Hindlimb muscle (tissue), 1 donor: ENCODE measurements at regions not wholly inside any gene's neighbourhood (a gene's known extent, or its start where the extent isn't known, plus 50 kb on each side); places are given as distances from the start of the nearest gene placed in this dataset.

Experiments used
- DNase-seq: peaks from one replicate; pipeline ENCODE4 v3.0.0-alpha.2; 2013

- DNase-seq: no peak
Measured at GRCh38 chr13:74647991-74648390, 513.8 kb upstream of the KLF12 start.

- no peak for DNase-seq
Measured at GRCh38 chr13:74647211-74647610, 513.0 kb upstream of the KLF12 start.

GRCh38 chr13:74646091-74646490, 511.9 kb upstream of the KLF12 start:
- peak; percentile 64 for DNase-seq

GRCh38 chr13:74645586-74645985, 511.4 kb upstream of the KLF12 start:
- peak; percentile 50 for DNase-seq

- DNase-seq: peak; percentile 49
Measured at GRCh38 chr13:74644229-74644628, 510.0 kb upstream of the KLF12 start.

GRCh38 chr13:74641586-74641985, 507.4 kb upstream of the KLF12 start:
- no peak for DNase-seq

- no peak for DNase-seq
Measured at GRCh38 chr13:74633734-74634133, 499.5 kb upstream of the KLF12 start.

GRCh38 chr13:74629985-74630384, 495.8 kb upstream of the KLF12 start:
- DNase-seq: no peak

- DNase-seq: no peak
Measured at GRCh38 chr13:74625541-74625940, 491.3 kb upstream of the KLF12 start.

- DNase-seq: peak; percentile 25
Measured at GRCh38 chr13:74623761-74624160, 489.6 kb upstream of the KLF12 start.

GRCh38 chr13:74622284-74622683, 488.1 kb upstream of the KLF12 start:
- DNase-seq: no peak

GRCh38 chr13:74620711-74621110, 486.5 kb upstream of the KLF12 start:
- no peak for DNase-seq

GRCh38 chr13:74620308-74620707, 486.1 kb upstream of the KLF12 start:
- no peak for DNase-seq

GRCh38 chr13:74597526-74597925, 463.3 kb upstream of the KLF12 start:
- no peak for DNase-seq

- DNase-seq: no peak
Measured at GRCh38 chr13:74596691-74597090, 462.5 kb upstream of the KLF12 start.

- no peak for DNase-seq
Measured at GRCh38 chr13:74593688-74594087, 459.5 kb upstream of the KLF12 start.

- DNase-seq: no peak
Measured at GRCh38 chr13:74586847-74587246, 452.6 kb upstream of the KLF12 start.

- DNase-seq: no peak
Measured at GRCh38 chr13:74576420-74576819, 442.2 kb upstream of the KLF12 start.

GRCh38 chr13:74575729-74576125, 441.5 kb upstream of the KLF12 start:
- peak; percentile 87 for DNase-seq

- DNase-seq: no peak
Measured at GRCh38 chr13:74574964-74575728, 440.9 kb upstream of the KLF12 start.

- DNase-seq: no peak
Measured at GRCh38 chr13:74573654-74574053, 439.4 kb upstream of the KLF12 start.

- DNase-seq: no peak
Measured at GRCh38 chr13:74571811-74572210, 437.6 kb upstream of the KLF12 start.

- DNase-seq: no peak
Measured at GRCh38 chr13:74570834-74571233, 436.6 kb upstream of the KLF12 start.

GRCh38 chr13:74570046-74570445, 435.8 kb upstream of the KLF12 start:
- no peak for DNase-seq

GRCh38 chr13:74569251-74569650, 435.0 kb upstream of the KLF12 start:
- DNase-seq: no peak
